C4-2B (cell line): ENCODE measurements at regions not wholly inside any gene's neighbourhood (a gene's known extent, or its start where the extent isn't known, plus 50 kb on each side); places are given as distances from the start of the nearest gene placed in this dataset.

Experiments used
- H3K27ac ChIP-seq: fragments of 450-650 bp; 2 replicates; pipeline ENCODE4 v1.5.1; 2017
- ZFX ChIP-seq: fragments of 450-650 bp; IDR thresholded peaks from 2 replicates; pipeline ENCODE4 v1.6.1; 2017
- TF ChIP-seq, protein P1 (sequence below): fragments of 450-650 bp; conservative IDR thresholded peaks from 2 replicates; pipeline ENCODE4 v1.5.1; 2017; ENCODE audit warnings: mild to moderate bottlenecking

GRCh38 chr4:71841336-71841735 is 57.5 kb upstream of the GC start:
- TF ChIP-seq ZFX: no peak
- TF ChIP-seq, protein P1, sequence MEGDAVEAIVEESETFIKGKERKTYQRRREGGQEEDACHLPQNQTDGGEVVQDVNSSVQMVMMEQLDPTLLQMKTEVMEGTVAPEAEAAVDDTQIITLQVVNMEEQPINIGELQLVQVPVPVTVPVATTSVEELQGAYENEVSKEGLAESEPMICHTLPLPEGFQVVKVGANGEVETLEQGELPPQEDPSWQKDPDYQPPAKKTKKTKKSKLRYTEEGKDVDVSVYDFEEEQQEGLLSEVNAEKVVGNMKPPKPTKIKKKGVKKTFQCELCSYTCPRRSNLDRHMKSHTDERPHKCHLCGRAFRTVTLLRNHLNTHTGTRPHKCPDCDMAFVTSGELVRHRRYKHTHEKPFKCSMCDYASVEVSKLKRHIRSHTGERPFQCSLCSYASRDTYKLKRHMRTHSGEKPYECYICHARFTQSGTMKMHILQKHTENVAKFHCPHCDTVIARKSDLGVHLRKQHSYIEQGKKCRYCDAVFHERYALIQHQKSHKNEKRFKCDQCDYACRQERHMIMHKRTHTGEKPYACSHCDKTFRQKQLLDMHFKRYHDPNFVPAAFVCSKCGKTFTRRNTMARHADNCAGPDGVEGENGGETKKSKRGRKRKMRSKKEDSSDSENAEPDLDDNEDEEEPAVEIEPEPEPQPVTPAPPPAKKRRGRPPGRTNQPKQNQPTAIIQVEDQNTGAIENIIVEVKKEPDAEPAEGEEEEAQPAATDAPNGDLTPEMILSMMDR: no peak
- H3K27ac ChIP-seq: no peak overlapping the region

DNA sequence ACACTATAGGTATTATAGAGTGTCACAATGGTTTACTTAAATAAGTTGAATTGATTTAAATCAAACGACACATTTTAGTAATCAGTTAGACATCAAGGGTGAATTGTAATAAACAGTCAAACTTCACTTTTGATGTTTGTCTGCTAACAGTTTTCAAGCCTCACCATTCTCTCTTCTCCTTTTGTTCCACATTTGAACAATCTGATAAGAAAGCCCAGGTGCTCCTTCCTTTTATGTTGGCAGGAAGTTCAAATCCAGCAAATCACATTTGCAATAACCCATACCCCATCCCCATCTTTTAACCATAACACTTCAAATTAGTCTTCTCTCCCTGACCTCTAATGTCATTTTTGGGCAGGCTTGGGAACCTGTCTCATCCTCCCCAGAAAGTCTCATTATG is 63.4 kb upstream of the GC start:
- no peak overlapping the region for H3K27ac ChIP-seq
- TF ChIP-seq ZFX: no peak
- TF ChIP-seq, protein P1: no peak

GRCh38 chr4:71855944-71856343 is 72.1 kb upstream of the GC start:
- no peak overlapping the region for H3K27ac ChIP-seq
- TF ChIP-seq, protein P1: no peak
- TF ChIP-seq ZFX: no peak

- no peak overlapping the region for H3K27ac ChIP-seq
Observed at GRCh38 chr4:71857713-71858451, 74.0 kb upstream of the GC start.

DNA sequence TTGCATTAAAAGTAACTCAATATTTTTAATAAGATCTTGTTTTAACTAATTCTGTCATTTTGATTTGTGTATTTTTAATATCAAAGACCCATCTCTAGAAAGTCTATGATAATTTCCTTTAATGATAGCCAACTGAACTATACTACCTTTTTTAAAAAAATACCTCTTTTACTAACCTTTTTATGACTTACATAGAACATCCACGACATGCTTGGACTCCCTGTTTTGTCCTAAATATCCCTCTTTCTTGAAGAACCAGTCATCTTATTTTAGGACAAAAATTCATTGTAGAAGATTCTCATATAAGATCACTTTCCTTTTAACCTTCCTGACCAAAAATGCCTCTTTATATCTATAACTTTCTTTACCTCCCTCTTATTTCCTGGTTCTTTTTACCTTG is 76.8 kb upstream of the GC start:
- TF ChIP-seq ZFX: no peak
- no peak overlapping the region for H3K27ac ChIP-seq

More at GRCh38 chr4:71857713-71858451, 74.0 kb upstream of the GC start:
- TF ChIP-seq, protein P1: no peak
- TF ChIP-seq ZFX: no peak

GRCh38 chr4:71862315-71862714 is 78.4 kb upstream of the GC start:
- TF ChIP-seq ZFX: no peak
- TF ChIP-seq, protein P1: no peak
- no peak overlapping the region for H3K27ac ChIP-seq

- H3K27ac ChIP-seq: no peak overlapping the region
- TF ChIP-seq, protein P1: no peak
- no peak for TF ChIP-seq ZFX
Observed at GRCh38 chr4:71863457-71863856, 79.6 kb upstream of the GC start.

DNA sequence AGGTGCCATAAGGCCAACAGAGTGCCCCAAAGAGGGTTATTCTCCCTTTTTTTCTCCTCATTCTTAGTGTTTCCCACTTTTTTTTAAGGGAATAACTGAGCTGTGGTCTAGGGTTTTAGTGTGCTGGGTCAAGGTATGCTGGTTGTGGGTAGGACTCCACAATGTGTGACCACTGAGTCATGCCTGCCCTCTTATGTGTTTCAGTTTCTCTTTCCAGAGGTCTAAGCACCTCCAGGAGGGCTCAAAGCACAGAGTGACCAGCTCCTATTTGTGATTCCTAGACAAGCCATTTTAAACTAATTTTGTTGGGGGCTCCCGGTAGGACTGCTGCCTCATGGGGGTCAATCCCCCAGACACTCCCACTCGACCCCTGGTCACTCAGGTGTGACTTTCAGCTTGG is 80.5 kb upstream of the GC start:
- TF ChIP-seq, protein P1: no peak
- no peak for TF ChIP-seq ZFX
- no peak overlapping the region for H3K27ac ChIP-seq
